Ammon's horn (tissue), 1 donor: ENCODE measurements at regions not wholly inside any gene's neighbourhood (a gene's known extent, or its start where the extent isn't known, plus 50 kb on each side); places are given as distances from the start of the nearest gene placed in this dataset.
"Not testable (repeated sequence)": the region's sequence is repeated elsewhere in the genome, so short reads cannot be mapped to it uniquely, and the experiment has no call there.

Source experiments
- DNase-seq: peaks from one replicate; pipeline ENCODE4 v3.0.0-alpha.2; 2016; ENCODE audit warnings: low spot score

DNA sequence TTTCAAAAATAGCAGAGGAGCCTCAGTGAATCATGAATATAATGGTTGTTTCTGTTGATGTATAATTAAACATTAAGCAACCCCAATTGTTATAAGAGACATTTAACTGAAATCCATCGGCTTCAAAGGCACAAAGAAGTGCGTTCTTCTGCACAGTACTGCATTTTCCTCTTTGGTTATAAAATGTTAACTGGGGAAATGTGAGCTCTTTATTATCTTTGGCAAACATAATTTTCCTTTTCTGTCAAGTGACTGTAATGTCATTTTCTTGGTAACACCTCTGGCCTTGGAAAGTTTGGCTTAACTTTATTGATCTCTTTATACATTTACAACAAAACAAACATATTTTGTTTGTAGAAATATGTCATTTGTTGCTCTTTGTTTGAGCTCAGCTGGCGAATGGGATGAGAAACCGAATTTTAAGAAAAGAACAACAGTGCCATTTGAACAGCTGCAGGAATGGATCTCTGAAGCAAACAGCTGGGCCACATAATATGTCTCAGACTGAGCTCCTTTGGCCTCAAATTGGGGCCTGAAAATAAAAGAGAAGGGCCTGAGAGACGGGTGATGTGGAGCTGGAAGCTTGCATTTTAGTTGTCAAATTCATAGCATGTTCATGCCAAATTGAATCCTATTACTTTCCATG is 427.0 kb upstream of the SPTLC3 start:
- no peak for DNase-seq

GRCh38 chr20:12582710-12583109 is 426.1 kb upstream of the SPTLC3 start:
- DNase-seq, result not testable (repeated sequence)

- DNase-seq, result no peak
Observed at GRCh38 chr20:12591949-12592470, 416.8 kb upstream of the SPTLC3 start.

DNA sequence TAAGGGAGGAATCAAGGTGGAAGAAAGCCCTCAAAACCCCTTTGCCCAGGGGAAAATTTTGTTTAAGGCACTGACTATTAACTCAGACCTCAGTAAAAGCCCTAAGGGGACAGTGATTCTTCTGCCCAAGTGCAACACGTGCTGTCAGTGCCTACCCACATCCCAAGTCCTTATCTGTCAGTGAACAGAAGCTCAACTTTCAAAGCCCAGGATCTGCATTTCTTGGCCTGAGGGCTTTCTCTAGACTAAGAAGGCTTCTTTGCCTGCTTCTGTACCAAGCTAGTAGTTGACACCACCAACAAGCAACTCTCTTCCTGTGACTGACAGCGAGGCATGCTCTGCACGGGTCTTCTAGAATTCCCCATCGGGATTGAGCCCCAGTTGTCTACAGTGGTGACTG is 416.0 kb upstream of the SPTLC3 start:
- no peak for DNase-seq

DNA sequence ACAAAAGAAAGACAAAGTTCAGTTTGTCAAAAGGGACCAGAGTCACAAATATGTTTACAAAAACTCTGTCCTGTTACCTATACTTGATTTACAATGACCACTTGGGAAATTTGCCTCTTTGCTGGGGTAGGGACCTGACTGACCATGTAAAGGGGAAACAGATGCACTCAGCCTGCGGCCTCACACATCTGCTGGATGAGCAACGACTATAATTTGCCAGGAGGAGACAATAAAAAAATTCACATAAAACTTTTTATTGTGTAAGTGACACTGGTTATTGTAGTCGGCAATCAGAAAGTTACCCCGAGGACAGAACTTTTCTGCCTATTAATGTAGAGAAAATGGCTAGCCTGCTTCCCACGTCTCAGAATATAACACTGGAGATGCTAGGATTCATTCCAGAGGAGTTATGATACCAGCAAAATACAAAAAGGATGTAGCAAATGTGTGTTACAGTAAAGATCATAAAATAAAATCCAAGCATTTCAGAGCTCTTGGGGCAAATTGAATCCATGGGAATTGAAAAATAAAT is 415.4 kb upstream of the SPTLC3 start:
- DNase-seq, result no peak

- peak; percentile 12 for DNase-seq
Observed at GRCh38 chr20:12594410-12595088, 414.2 kb upstream of the SPTLC3 start.

GRCh38 chr20:12595841-12596240 is 412.9 kb upstream of the SPTLC3 start:
- DNase-seq, result no peak

DNA sequence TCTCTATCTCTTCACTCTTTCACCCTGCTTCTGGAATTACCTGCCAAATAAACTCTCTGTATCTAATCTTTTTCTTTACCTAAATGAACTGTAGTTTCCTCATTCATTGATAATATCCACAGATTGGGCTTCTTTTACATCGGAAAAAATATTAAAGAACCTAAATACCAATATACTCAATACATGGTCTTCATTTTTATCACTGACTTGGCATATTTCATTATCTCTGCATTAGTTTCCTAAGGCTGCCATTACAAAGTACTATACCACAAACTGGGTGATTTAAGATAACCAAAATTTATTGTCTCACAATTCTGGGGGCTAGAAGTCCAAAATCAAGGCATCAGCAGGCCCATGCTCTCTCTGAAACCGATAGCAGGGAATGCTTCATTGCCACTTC is 411.9 kb upstream of the SPTLC3 start:
- DNase-seq, result no peak

DNA sequence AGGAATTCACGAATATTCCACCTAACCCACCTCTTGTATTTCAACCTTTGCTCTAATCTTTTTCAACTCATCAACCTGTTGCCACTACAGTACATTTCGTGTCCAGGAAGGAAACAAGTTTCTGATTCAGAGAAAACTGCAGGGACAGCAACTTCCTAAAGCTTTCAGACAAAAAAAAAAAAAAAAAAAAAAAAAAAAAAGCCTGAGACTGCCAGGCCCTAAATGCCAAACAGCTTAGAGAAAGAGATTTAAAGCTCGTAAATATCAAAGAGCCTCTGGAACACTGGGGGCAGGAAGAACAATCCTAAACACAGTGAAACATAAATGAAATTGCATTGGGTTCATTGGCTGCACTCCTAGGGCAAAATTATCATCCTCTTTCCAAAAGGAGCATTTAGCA is 411.2 kb upstream of the SPTLC3 start:
- no peak for DNase-seq

DNA sequence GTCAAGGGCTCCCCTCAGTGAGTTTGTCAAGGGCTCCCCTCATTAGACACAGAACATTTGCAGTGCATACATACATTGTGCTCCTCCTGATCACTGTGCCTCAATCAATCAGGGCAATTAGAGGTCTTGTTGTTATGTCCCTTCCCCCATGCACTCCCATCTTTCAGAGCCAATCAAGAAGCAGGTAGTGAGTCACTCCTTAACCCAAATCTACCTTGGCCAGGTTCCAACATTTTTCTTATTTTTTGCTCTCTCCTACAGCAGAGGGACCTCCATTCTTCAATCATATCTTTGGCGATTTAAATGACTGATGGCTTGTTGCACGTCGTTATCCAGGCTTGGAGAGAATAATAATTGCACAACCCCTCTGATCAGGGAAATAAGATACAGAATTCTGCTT is 409.9 kb upstream of the SPTLC3 start:
- DNase-seq, result no peak

DNA sequence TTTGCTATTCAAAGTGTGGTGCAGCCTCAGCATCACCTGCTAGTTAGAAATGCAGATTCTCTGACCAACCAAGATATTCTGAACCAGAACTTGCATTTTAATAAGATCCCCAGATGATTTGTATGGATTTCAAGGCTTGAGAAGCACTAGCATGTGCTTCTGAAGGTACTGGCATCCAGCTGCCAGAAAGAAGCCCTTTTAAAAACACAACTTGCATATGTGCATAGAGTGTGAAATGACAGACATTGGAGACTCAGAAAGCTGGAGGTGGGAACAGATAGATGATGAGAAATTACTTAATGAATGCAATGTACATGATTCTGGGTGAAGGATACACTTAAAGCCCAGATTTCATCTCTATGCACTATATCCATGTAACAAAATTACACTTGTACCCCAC is 409.3 kb upstream of the SPTLC3 start:
- DNase-seq, result no peak

DNA sequence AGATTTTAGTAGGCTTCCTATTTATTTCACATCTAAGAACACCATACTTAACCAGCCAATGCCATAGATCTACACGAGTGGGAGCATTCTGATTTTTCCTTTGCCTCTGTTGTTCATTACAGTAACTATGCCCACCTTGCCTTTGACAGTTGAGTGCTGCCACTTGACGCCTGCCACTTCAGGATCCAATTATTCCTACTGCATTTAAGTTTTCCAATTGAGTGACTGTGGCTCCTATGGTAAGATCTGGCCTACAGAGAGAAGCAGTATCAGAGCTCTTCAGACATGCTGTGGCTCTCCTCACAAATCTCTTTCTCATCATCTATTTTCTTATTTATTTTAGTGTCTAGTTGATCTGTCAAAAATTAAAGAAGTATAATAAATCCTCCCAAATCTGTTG is 403.0 kb upstream of the SPTLC3 start:
- no peak for DNase-seq

DNA sequence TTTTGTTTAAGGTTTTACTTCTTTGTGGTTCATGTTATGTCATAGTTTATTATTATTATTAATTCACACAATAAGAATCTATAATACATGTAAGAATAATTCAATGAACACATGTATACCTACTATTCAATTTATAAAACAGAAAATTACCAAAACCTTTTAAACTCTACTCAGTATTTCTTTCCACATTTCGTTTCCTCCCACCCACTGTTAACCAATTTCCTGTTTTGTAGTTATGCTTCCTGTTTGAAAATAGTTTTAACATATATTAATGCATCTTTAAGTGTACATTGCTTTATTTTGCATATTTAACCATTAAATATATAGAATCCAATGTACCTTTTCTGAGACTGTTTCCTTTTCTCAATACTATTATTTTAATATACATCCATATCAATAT is 397.9 kb upstream of the SPTLC3 start:
- no peak for DNase-seq

DNA sequence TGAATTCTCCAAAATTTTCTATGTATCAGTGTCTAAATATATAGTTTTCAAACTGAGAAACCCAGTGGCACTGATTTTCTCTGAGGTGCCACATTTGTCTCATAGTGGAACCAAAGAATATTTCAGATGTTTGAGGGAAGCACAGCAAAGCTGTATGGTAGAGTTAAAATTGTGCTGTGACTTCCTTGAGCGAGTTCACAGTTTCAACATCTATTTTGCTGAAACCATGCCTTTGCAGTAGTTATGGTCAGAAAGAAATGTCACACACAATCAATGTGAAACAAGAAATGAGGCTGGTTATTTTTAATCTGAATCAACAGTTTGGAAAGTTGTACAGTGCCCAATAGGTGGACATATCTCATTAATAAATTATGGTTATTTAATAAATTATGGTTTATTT is 394.0 kb upstream of the SPTLC3 start:
- no peak for DNase-seq

DNA sequence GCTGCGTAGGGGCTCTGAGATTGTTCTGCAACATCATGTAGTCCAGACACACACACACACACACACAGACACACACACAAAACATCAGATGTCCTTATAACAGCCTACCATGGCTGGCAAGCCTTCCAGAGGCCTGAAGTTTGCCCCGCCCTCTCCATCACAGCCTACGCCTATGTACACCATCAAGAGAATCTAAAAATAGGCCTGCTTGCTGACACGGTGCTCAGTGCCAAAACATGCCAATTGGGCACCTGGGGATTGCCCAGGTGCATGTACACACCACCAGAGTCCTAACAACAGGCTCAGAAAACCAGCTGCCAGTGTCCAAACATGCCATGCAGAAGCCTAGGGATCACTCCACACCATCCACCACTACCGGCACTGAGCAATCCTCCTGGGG is 391.7 kb upstream of the SPTLC3 start:
- no peak for DNase-seq

GRCh38 chr20:12623870-12624269 is 384.9 kb upstream of the SPTLC3 start:
- no peak for DNase-seq

DNA sequence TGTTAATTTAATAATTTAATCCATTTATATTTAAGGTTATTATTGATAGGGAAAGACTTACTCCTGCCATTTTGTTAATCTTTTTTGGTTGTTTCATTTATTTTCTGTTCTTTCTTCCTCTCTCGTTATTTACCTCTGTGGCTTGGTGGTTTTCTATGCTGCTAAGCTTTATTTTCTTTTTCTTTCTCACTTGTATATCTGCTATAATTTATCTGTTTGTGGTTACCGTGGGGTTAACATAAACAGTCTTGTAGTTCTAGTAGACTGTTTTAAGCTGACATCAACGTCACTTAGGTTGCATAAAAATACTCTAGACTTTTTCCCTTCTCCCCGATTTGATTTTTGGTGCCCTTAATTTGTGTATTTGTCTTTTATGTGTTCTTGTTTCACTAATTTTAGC is 381.3 kb upstream of the SPTLC3 start:
- no peak for DNase-seq

DNA sequence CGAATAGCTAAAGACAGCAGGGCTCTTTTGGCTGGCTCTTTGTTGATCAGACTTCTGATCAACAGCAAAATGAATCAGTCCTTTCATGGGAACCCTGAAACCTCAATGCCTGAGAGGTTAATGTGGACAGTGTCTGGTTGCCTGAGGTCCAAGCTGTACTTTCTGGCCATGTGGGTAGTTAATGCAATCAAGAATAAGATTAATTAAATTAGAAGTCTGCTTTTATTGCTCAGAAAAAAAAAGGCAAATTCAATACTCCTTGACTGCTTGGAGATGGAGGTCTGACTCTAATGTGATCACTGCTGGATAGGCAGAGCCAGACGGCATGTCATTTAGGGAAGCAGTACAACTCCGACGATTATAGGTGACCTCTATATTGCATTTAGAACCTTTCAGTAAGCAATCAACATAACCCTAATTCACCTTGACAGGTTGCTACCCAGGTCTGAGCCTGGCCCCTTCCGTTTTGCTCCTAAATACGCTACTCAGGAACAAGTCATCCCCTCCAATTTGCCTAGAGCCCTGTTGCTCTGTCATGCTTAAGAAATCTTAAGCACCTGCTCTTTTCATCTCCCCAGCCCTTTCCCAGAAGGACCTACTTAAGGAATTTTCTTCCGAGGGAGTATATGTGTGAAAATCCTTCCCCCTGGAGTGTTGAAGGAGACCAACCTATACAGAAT is 370.0 kb upstream of the SPTLC3 start:
- no peak for DNase-seq

DNA sequence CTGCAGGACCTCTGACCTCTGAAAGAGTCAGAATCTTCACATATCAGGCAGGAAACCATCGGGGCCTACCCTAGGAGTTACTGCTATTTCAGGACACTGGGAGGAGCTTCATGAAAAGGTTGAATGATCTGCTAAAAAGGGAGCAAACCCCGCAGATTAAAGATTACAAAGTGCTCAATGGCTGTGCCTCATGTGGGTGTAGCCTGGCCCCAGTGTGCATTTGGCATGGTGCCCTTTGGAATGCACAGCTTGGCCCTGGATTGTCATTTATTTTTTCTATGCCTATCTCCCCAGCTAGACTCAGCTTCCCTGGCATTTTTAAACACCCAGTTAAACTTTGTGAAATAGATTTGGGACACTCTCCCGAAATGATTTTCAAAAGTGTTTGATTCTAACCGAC is 368.5 kb upstream of the SPTLC3 start:
- DNase-seq, result no peak

DNA sequence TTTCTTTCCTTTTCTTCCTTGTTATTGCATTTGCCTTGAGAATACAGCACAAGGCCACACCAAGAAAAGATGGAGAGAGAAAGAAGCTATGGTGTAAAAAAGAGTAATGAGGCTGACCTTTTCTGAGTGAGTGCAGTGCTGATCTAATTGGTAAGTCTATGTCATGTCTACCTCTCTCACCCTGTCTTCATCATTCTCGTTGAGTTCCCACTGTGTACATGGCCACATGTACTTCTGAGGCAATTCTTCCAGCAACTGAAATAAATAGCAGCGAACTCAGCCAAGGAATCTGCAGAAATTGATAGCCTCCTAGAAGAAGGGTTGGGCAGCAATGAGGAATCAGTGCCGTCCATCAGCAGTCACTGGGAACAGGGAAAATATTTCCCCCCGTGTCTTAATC is 367.2 kb upstream of the SPTLC3 start:
- DNase-seq, result no peak

DNA sequence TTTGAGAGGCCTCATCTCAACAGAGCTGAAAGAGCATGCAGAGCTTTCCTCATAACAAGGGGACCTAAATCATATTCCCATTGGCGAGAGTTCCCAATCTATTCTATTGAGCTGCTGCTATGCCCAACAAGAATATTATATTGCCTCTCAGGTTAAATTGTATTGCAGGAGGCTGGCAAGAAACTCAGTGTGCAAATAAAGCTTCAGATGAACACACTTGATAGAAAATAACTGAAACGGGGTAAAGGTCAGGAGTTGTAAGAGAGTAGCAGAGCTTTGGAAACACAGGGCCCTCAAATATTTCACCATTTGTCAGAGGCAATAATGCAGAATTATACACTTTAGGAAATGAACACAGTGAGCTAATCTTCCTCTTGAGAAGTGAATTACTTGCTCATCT is 364.3 kb upstream of the SPTLC3 start:
- no peak for DNase-seq

GRCh38 chr20:12649234-12649633 is 359.5 kb upstream of the SPTLC3 start:
- DNase-seq, result no peak

DNA sequence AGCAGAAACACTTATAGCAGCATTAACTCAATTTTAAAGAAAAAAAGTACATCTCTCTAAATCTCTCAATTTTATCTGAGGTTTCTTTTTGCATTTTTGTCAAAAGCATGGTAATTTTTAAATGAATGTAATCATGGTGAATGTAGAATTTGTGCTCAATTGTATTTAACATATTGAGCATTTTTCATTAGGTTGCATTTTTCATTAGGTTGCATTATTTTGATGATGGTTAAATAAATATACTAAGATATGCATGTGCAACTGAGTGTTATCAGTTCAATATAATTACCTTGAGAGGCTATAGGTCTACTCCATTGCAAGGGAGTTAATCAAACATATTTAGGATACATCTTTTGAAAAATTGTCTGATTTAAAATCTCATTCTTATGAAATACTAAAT is 355.1 kb upstream of the SPTLC3 start:
- DNase-seq, result no peak
